Heart left ventricle (tissue), 13 donors: ENCODE measurements at regions not wholly inside any gene's neighbourhood (a gene's known extent, or its start where the extent isn't known, plus 50 kb on each side); places are given as distances from the start of the nearest gene placed in this dataset.

Experiments
- POLR2A ChIP-seq, 2 donors: fragments of 450-650 bp; IDR thresholded peaks; one replicate each; pipeline ENCODE4 v1.6.1; 2017; ENCODE audit warnings: antibody characterized with exemption in 2 of 2, mild to moderate bottlenecking in 2 of 2, moderate library complexity in 2 of 2
- TF ChIP-seq, protein P1 (sequence below), 12 donors: fragments of 200-600 bp; sonication (generic) in 4 of 12; IDR thresholded peaks; one replicate each; pipeline versions ENCODE4 v1.5.0 to v1.8.0; 2018 to 2022; ENCODE audit warnings: antibody characterized with exemption in 12 of 12, mild to moderate bottlenecking in 5 of 12
- donor health status: ischemic (EF 13 %, LVEDD 7.1; RV severe dilation, severe dysfunction).
- donor health status: DM: no; HTN: yes; CAD: no.
- donor health status: DM: no; HTN: no; CAD: no.
- donor health status: ischemic (EF 25% LVEDD 6.9; RV normal size, moderate dysfunction).
- donor health status: ischemic (EF 25% LVEDD 5.7; RV mildly dilated, moderate dysfunction).
- donor health status: ischemic (EF 35%, LVEDD 5.7; RV mildly dilated, moderate dysfunction).
- donor health status: nonischemic (EF 11% LVEDD 7.7; RV severe dilation, severe dysfunction).
- donor health status: DM: yes; HTN: yes; CAD: no.
- donor health status: PGD.
- donor health status: ischemic (EF 29% LVEDD 5.4; RV normal size, mild dysfunction).
- donor health status: nonischemic (EF 23%, LVEDD 6.1; RV moderate dilation, normal function).

DNA sequence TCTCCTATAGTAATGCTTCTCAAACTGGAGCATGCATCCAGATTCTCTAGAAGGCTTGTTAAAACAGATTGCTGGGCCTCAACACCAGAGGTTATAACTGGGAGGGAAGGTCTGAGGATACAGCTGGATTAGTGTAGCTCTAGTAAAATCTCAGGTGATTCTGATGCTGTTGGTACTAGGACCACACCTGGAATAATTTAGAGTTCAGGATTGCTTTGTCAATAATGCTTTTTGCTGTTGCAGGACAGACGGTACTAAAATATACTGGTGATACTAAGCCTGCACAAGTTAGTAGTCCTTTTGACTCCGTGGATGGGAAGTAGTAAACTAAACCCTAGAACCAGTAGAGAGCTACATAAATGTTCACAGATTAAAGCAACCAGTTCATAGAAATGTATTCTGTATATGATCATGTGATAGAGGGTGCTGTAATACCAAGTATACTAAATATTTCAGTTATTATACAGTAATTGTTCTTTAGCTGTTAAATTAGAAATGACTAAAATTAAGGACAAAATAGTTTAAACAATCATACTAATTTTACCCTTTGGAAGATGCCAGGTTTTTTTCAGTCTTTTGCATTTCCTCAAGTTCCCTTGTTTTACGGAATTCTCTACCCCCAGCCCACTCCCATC is 258.2 kb upstream of the STARD13 start:
- TF ChIP-seq, protein P1, sequence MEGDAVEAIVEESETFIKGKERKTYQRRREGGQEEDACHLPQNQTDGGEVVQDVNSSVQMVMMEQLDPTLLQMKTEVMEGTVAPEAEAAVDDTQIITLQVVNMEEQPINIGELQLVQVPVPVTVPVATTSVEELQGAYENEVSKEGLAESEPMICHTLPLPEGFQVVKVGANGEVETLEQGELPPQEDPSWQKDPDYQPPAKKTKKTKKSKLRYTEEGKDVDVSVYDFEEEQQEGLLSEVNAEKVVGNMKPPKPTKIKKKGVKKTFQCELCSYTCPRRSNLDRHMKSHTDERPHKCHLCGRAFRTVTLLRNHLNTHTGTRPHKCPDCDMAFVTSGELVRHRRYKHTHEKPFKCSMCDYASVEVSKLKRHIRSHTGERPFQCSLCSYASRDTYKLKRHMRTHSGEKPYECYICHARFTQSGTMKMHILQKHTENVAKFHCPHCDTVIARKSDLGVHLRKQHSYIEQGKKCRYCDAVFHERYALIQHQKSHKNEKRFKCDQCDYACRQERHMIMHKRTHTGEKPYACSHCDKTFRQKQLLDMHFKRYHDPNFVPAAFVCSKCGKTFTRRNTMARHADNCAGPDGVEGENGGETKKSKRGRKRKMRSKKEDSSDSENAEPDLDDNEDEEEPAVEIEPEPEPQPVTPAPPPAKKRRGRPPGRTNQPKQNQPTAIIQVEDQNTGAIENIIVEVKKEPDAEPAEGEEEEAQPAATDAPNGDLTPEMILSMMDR (IDR thresholded peaks at IDR 0.05) = no peak
- no peak for TF ChIP-seq POLR2A (IDR thresholded peaks at IDR 0.05)
